ENCODE measurements at regions not wholly inside any gene's neighbourhood (a gene's known extent, or its start where the extent isn't known, plus 50 kb on each side); places are given as distances from the start of the nearest gene placed in this dataset.

- no peak for TF ChIP-seq CTCF (IDR thresholded peaks at IDR 0.05; ENCODE audit: low read length, missing control alignments)
- H3K4me3 ChIP-seq (replicated peaks; ENCODE audit: low read depth, low read length) = no peak overlapping the region
- DNase-seq (ENCODE audit: low read depth) = no peak
Observed at GRCh38 chr11:82246926-82247325, 486.7 kb downstream of the FAM181B start.

GRCh38 chr11:82239498-82239897, 494.2 kb downstream of the FAM181B start:
- H3K4me3 ChIP-seq (replicated peaks; ENCODE audit: low read depth, low read length) = no peak overlapping the region
- no peak for DNase-seq (ENCODE audit: low read depth)
- TF ChIP-seq CTCF (IDR thresholded peaks at IDR 0.05; ENCODE audit: low read length, missing control alignments) = no peak

- H3K4me3 ChIP-seq (replicated peaks; ENCODE audit: low read depth, low read length) = no peak overlapping the region
- TF ChIP-seq CTCF (IDR thresholded peaks at IDR 0.05; ENCODE audit: low read length, missing control alignments) = no peak
- DNase-seq (ENCODE audit: low read depth) = no peak
Observed at GRCh38 chr11:82234256-82234655, 499.4 kb downstream of the FAM181B start.

GRCh38 chr11:82233201-82233600, 500.5 kb downstream of the FAM181B start:
- H3K4me3 ChIP-seq (replicated peaks; ENCODE audit: low read depth, low read length) = no peak overlapping the region
- DNase-seq (ENCODE audit: low read depth) = no peak
- TF ChIP-seq CTCF (IDR thresholded peaks at IDR 0.05; ENCODE audit: low read length, missing control alignments) = no peak

- no peak overlapping the region for H3K4me3 ChIP-seq (replicated peaks; ENCODE audit: low read depth, low read length)
- DNase-seq (ENCODE audit: low read depth) = peak; percentile 22
Observed at GRCh38 chr11:82229341-82229740, 504.3 kb downstream of the FAM181B start.

GRCh38 chr11:82225930-82226329, 507.7 kb downstream of the FAM181B start:
- H3K4me3 ChIP-seq (replicated peaks; ENCODE audit: low read depth, low read length) = no peak overlapping the region
- no peak for DNase-seq (ENCODE audit: low read depth)
- TF ChIP-seq CTCF (IDR thresholded peaks at IDR 0.05; ENCODE audit: low read length, missing control alignments) = no peak

More at GRCh38 chr11:82229341-82229740, 504.3 kb downstream of the FAM181B start:
- TF ChIP-seq CTCF (IDR thresholded peaks at IDR 0.05; ENCODE audit: low read length, missing control alignments) = peak; percentile 12

- no peak for DNase-seq (ENCODE audit: low read depth)
- H3K4me3 ChIP-seq (replicated peaks; ENCODE audit: low read depth, low read length) = no peak overlapping the region
- TF ChIP-seq CTCF (IDR thresholded peaks at IDR 0.05; ENCODE audit: low read length, missing control alignments) = no peak
Observed at GRCh38 chr11:82225502-82225901, 508.2 kb downstream of the FAM181B start.
